Right cardiac atrium (tissue), 5 donors: ENCODE measurements at regions not wholly inside any gene's neighbourhood (a gene's known extent, or its start where the extent isn't known, plus 50 kb on each side); places are given as distances from the start of the nearest gene placed in this dataset.

ENCODE experiments used
- ATAC-seq, 2 donors: fragments of 200-7000 bp; cut with Tn5 transposase; one replicate each; pipeline versions ENCODE4 v1.8.0 to v1.9.1; 2020; ENCODE audit warnings: moderate library complexity in 2 of 2, mild to moderate bottlenecking in 1 of 2
- DNase-seq, 3 donors: peaks; one replicate each; pipeline ENCODE4 v3.0.0-alpha.2; 2020
- H3K27ac ChIP-seq: one replicate; pipeline ENCODE4 v1.5.1; 2013; ENCODE audit warnings: mild to moderate bottlenecking, low read length, control low read depth, moderate library complexity
- H3K27me3 ChIP-seq: one replicate; pipeline ENCODE4 v1.6.1; 2013; ENCODE audit not compliant: control insufficient read depth, insufficient read depth
- H3K4me1 ChIP-seq: one replicate; pipeline ENCODE4 v1.6.1; 2013; ENCODE audit warnings: low read length; ENCODE audit not compliant: control insufficient read depth, insufficient read depth
- H3K4me3 ChIP-seq: one replicate; pipeline ENCODE4 v1.5.1; 2013; ENCODE audit warnings: low read length, control low read depth
- H3K9me3 ChIP-seq: one replicate; pipeline ENCODE4 v1.6.1; 2013; ENCODE audit warnings: low read length; ENCODE audit not compliant: control insufficient read depth
- WGBS: extraction: QIAGEN DNeasy Blood & Tissue Kit; methylation state at CpG from one replicate; pipeline ENCODE4 v1.1.7; 2013; 5-methylcytosine and 5-hydroxymethylcytosine counted together
- intact Hi-C, 4 donors: fragments of 100-400 bp; cut with DNase I; formaldehyde crosslinking; loops; one replicate each; pipeline versions ENCODE4 v1.11.0 to v1.14.0; 2022 to 2023
- donor health status: healthy with polysubstance abuse.
- donor health status: DM: no; HTN: yes; CAD: no.
- donor health status: DM: no; HTN: no; CAD: no.
- donor health status: DM: no; HTN: yes; CAD: no; lungs with severe emphysema.
- donor health status: DM: yes; HTN: yes; CAD: no.

GRCh38 chr12:30044206-30044605 is 260.5 kb upstream of the TMTC1 start:
- intact Hi-C loops, result no loop called here
- H3K27ac ChIP-seq, result no peak overlapping the region
- no peaks in the 10 kb centered on the region for H3K9me3 ChIP-seq
- ATAC-seq (no peak), DNase-seq (no peak)
- no peaks in the 10 kb centered on the region for H3K4me1 ChIP-seq
- no peak overlapping the region for H3K4me3 ChIP-seq
- 87% methylated on average over 4 of the region's 4 CpGs for WGBS
- H3K27me3 ChIP-seq, result no peaks in the 10 kb centered on the region

- Histone ChIP-seq H3K9me3 (no peaks in the 10 kb centered on the region), H3K27ac (no peak overlapping the region), H3K4me1 (no peaks in the 10 kb centered on the region), H3K4me3 (no peak overlapping the region), H3K27me3 (no peaks in the 10 kb centered on the region)
- DNase-seq (no peak), ATAC-seq (no peak)
- intact Hi-C loops, result no loop called here
- WGBS, result 87% methylated on average over 6 of the region's 6 CpGs
These were observed 259.6 kb upstream of the TMTC1 start for GRCh38 chr12:30043151-30043847.

GRCh38 chr12:30041096-30041495 is 257.4 kb upstream of the TMTC1 start:
- DNase-seq (no peak), ATAC-seq (no peak)
- H3K4me3 ChIP-seq, result no peak overlapping the region
- no peaks in the 10 kb centered on the region for H3K27me3 ChIP-seq
- no peaks in the 10 kb centered on the region for H3K9me3 ChIP-seq
- no peaks in the 10 kb centered on the region for H3K4me1 ChIP-seq
- WGBS, result 36% methylated on average over 2 of the region's 2 CpGs
- no peak overlapping the region for H3K27ac ChIP-seq
- intact Hi-C loops, result no loop called here

- intact Hi-C loops, result no loop called here
- Histone ChIP-seq H3K27me3 (no peaks in the 10 kb centered on the region), H3K27ac (no peak overlapping the region), H3K4me1 (no peaks in the 10 kb centered on the region), H3K9me3 (no peaks in the 10 kb centered on the region), H3K4me3 (no peak overlapping the region)
- ATAC-seq (no peak), DNase-seq (no peak)
- 77% methylated on average over 3 of the region's 3 CpGs for WGBS
These were observed 247.1 kb upstream of the TMTC1 start for GRCh38 chr12:30030693-30031374.

GRCh38 chr12:30026621-30027234 is 243.0 kb upstream of the TMTC1 start:
- no peaks in the 10 kb centered on the region for H3K4me1 ChIP-seq
- no peak overlapping the region for H3K27ac ChIP-seq
- WGBS, result 88% methylated on average over 2 of the region's 2 CpGs
- no peaks in the 10 kb centered on the region for H3K27me3 ChIP-seq
- ATAC-seq, result no peak
- intact Hi-C loops, result no loop called here
- no peaks in the 10 kb centered on the region for H3K9me3 ChIP-seq
- DNase-seq, result no peak
- no peak overlapping the region for H3K4me3 ChIP-seq

GRCh38 chr12:30025317-30025716 is 241.6 kb upstream of the TMTC1 start:
- Histone ChIP-seq H3K4me3 (no peak overlapping the region), H3K27ac (no peak overlapping the region), H3K4me1 (no peaks in the 10 kb centered on the region), H3K27me3 (no peaks in the 10 kb centered on the region), H3K9me3 (no peaks in the 10 kb centered on the region)
- DNase-seq, result no peak
- intact Hi-C loops, result no loop called here
- ATAC-seq, result no peak

GRCh38 chr12:30023186-30023585 is 239.4 kb upstream of the TMTC1 start:
- WGBS, result 68% methylated on average over 2 of the region's 2 CpGs
- DNase-seq, result no peak
- H3K9me3 ChIP-seq, result no peaks in the 10 kb centered on the region
- H3K4me3 ChIP-seq, result no peak overlapping the region
- no peak overlapping the region for H3K27ac ChIP-seq
- ATAC-seq, result no peak
- intact Hi-C loops, result no loop called here
- no peaks in the 10 kb centered on the region for H3K27me3 ChIP-seq
- no peaks in the 10 kb centered on the region for H3K4me1 ChIP-seq

- intact Hi-C loops, result no loop called here
- no peaks in the 10 kb centered on the region for H3K27me3 ChIP-seq
- H3K4me1 ChIP-seq, result no peaks in the 10 kb centered on the region
- no peaks in the 10 kb centered on the region for H3K9me3 ChIP-seq
- no peak for ATAC-seq
- H3K27ac ChIP-seq, result no peak overlapping the region
- DNase-seq, result no peak
- WGBS, result 65% methylated on average over 2 of the region's 2 CpGs
- H3K4me3 ChIP-seq, result no peak overlapping the region
These were observed 237.5 kb upstream of the TMTC1 start for GRCh38 chr12:30021051-30021833.

GRCh38 chr12:30019366-30020140 is 235.8 kb upstream of the TMTC1 start:
- ATAC-seq (no peak), DNase-seq (no peak)
- Histone ChIP-seq H3K4me1 (no peaks in the 10 kb centered on the region), H3K27ac (no peak overlapping the region), H3K9me3 (no peaks in the 10 kb centered on the region), H3K27me3 (no peaks in the 10 kb centered on the region), H3K4me3 (no peak overlapping the region)
- intact Hi-C loops, result no loop called here
- WGBS, result 69% methylated on average over 4 of the region's 4 CpGs

GRCh38 chr12:30016540-30017055 is 232.9 kb upstream of the TMTC1 start:
- 78% methylated on average over 10 of the region's 10 CpGs for WGBS
- no peaks in the 10 kb centered on the region for H3K9me3 ChIP-seq

More at GRCh38 chr12:30016540-30017055, 232.9 kb upstream of the TMTC1 start:
- intact Hi-C loops, result no loop called here
- Histone ChIP-seq H3K4me3 (no peak overlapping the region), H3K27me3 (no peaks in the 10 kb centered on the region), H3K4me1 (no peaks in the 10 kb centered on the region), H3K27ac (no peak overlapping the region)
- no peak for DNase-seq
- no peak for ATAC-seq
